GM12891 (cell line): ENCODE measurements at regions not wholly inside any gene's neighbourhood (a gene's known extent, or its start where the extent isn't known, plus 50 kb on each side); places are given as distances from the start of the nearest gene placed in this dataset.

Experiments
- POLR2A ChIP-seq: IDR thresholded peaks from 2 replicates; pipeline ENCODE4 v1.6.1; 2011; ENCODE audit warnings: low read depth, low read length, control low read depth
- POLR2AphosphoS5 ChIP-seq: IDR thresholded peaks from 2 replicates; pipeline ENCODE4 v1.6.1; 2011; ENCODE audit warnings: low read depth, low read length, control low read depth
- SPI1 ChIP-seq: IDR thresholded peaks from 2 replicates; pipeline ENCODE4 v1.6.1; 2011; ENCODE audit warnings: low read depth, low read length, control low read depth
- TAF1 ChIP-seq: IDR thresholded peaks from 2 replicates; pipeline ENCODE4 v1.6.1; 2011; ENCODE audit warnings: low read depth, low read length, control low read depth

GRCh38 chr5:66239034-66239433 is 94.9 kb downstream of the SREK1 start:
- TF ChIP-seq POLR2A: no peak
- no peak for TF ChIP-seq POLR2AphosphoS5
- TF ChIP-seq SPI1: no peak
- TF ChIP-seq TAF1: no peak
